ENCODE measurements at regions not wholly inside any gene's neighbourhood (a gene's known extent, or its start where the extent isn't known, plus 50 kb on each side); places are given as distances from the start of the nearest gene placed in this dataset.

DNA sequence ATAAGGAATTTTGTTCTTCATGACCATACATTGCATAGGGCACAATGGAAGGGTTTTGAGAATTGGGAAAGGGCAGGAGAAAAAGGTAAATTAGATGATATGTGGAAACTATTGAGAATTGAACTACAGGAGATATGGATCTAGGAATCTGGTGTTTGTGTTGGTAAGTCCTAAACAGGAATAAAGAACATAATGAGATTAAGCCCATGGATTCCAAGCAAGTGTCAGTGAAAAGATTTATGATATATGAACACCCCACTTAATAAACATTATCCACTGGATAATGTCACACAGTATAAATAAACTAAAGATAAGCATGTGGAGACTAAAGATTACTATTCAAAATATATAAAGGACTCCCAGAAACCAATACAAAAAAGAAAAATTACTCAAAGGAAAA, 98.2 kb downstream of the TNFSF18 start:
- no peak for DNase-seq (ENCODE audit: low read depth in 3 of 3)

DNA sequence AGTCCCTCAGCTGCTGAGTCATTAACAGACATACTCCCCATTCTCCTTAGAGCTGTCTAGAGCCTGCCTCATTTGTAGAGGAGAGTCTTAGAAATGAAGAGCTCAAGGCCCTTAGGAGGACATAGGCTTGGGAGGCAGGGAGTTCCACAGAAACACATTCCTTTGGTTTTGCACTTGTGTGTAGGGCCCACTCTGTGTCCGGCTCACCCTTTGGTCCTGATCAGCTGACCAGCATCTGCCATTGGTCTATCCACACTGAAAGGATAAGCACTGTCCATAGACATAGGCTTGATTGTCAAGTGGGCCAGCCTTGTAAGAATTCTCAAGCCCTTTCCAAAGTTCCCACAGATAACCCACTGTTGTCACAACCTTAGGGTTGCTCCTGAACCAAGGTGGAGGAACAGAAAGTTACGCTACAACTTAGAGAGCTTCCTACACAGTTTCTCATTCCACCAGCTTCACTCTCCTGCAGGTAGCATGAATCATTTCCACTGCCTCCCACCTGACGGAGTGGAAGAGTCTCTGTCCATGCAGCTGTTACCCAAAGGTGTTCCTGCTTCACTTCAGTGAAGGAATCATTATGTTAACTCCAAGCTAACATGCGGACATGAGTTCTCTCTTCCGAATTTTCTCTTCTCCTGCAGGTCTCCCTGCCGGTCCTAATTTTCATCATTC, 96.1 kb downstream of the TNFSF18 start:
- DNase-seq (ENCODE audit: low read depth in 3 of 3): no peak

DNA sequence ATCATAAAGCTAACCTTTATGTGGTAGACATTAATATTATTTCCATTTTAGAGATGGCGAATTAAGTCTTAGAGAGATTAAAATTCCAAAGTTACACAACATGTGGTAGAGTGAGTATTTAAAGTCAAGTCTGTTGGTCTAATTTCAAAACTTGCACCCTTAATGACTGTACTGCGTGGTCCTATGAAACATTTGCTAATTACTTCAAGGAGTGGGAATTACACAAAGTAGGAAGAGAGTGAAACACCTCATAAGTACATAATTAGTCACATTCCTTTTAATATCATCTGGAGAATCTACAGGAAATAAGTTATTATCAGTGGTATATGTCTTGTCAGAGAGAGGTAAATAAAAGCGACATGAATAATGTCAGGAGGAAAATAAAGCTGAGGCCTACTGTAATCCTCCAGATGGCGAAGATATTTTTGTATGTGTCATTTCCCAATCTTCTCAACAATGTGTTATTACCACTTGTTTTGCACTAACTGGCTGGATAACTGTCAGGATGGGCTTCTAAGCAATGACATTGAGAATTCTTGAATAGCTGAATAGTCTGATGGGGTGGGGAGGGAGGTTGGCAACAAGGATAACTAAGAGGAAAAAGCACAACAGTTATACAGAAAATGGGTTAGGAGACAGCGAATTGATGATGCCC, 95.5 kb downstream of the TNFSF18 start:
- DNase-seq (ENCODE audit: low read depth in 3 of 3): no peak

DNA sequence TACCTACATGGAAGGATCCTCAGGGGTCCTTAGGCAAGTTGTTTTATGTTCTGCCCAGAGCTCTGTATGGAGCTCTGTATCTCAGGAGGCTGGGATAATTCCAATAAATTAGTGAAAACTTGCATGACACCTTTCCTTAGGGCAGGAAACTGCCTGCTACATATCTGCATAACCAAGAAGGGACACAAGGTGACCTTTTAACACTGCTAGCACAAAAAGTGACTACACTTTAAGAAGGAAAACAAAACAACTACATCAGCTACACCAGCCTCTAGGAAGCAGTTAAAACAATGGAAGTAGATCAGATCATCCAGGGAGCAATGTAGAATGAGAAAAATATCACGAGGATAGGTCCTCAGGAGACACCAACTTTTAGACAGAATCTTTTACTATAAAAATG, 93.9 kb downstream of the TNFSF18 start:
- no peak for DNase-seq (ENCODE audit: low read depth in 3 of 3)

DNA sequence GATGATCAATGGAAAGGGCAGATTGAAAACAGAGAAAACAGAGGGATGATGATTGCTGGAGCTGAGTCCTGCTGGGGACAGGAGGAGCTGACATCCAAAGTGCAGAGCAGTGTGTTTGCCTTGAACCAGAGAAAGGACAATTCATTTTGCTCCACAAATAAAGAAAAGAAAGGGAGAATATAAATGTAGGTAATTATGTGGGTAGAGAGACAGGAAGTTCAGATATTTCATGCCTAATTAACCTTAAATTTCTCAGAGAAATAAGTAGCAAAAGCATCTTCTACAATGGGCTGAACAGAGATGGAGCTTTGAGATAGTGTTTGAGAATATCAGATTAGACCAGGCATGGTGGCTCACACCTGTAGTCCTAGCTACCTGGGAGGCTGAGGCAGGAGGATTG, 93.2 kb downstream of the TNFSF18 start:
- no peak for DNase-seq (ENCODE audit: low read depth in 3 of 3)

DNA sequence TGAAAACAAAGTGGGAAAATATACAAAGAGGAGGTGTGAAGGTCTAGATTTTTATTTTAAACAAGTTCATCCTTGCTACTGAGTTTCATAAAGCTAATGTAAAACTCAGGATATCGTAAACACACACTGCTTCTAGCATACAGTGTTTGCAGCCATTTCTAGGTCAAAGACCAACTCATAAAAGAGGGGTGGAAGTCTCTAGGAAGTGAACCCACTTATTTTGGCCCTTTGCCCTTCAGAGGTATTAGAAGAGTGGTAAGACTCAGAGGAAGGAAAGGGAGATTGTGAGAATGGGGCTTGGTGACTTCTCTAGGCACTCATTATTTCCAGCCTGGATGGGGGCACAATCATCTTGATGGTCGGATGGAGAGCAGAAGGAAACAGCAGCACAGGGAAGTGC, 91.2 kb downstream of the TNFSF18 start:
- DNase-seq (ENCODE audit: low read depth in 3 of 3): no peak

GRCh38 chr1:172960019-172960418, 90.7 kb downstream of the TNFSF18 start:
- no peak for DNase-seq (ENCODE audit: low read depth in 3 of 3)

GRCh38 chr1:172960454-172961208, 90.1 kb downstream of the TNFSF18 start:
- no peak for DNase-seq (ENCODE audit: low read depth in 3 of 3)

DNA sequence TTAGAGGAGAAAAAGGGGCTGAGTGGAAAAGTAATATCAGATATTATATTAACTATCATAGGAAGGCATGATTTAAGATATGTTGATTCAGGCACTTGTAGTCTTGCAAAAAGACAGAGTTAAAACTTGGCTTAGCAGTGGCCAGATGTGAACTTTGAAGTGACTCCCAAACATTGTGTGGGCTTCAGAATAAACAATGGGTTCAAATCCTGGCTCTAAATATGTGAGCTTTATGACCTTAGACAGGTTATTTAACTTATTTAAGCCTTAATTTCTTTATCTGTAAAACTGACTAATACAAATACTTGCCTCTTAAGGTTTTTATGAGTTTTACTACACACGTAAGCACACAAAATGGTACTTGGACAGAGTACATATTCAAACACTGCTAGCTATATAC, 85.9 kb downstream of the TNFSF18 start:
- no peak for DNase-seq (ENCODE audit: low read depth in 3 of 3)

DNA sequence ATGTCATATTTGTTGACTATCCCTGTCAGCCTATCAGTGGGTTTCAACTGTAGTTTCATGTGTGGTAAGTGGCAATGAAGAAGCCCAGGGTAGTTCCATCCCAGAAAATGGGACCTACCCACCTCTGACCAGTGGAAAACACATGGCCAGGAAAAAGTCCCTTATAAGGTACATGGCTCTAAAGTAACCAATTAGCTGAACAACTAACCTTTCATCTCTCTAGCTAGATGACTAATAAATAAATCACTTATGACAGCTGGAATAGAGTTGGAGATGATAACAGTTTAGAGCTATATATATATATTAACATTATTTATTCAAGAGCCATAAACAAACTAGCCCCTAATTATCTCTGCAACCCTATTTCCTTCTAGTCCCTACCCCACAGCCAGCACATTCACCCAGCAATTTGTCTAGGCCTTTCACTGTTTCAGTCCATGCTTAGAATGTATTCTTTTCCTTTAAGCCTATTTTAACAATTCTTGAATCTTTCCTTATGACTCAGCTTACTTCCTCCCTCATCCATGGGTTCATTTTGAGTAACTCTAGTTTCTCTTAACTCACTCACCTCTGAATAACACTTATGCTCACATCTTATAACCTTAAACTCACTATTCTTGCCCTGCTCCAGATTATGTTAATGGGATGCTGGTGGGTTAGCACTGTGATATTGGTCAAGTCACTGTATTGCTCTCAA, 83.7 kb downstream of the TNFSF18 start:
- no peak for DNase-seq (ENCODE audit: low read depth in 3 of 3)

GRCh38 chr1:172967936-172968335, 82.8 kb downstream of the TNFSF18 start:
- no peak for DNase-seq (ENCODE audit: low read depth in 3 of 3)

- DNase-seq (ENCODE audit: low read depth in 3 of 3): no peak
Observed at GRCh38 chr1:172969611-172970010, 81.1 kb downstream of the TNFSF18 start.

GRCh38 chr1:172970186-172970585, 80.6 kb downstream of the TNFSF18 start:
- DNase-seq (ENCODE audit: low read depth in 3 of 3): no peak

DNA sequence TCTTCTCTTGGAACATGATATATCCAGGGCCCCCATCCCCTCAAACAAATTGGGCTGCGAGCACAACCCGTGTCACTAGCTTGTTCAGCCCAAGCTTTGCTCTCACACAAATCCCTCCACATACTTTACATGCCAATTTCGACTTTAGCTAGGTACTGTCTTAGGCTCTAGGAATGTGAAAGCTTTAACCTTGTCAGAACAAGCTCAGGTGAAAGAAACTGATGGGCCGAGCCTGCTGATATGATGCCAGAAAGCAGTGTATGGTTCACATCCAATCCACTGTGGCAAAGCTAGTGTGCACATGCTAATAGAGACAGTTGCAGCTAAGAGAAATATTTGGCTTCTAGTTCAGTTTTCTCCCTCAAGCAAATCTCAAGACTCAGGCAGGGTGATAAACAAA, 79.5 kb downstream of the TNFSF18 start:
- no peak for DNase-seq (ENCODE audit: low read depth in 3 of 3)

- DNase-seq (ENCODE audit: low read depth in 3 of 3): no peak
Observed at GRCh38 chr1:172972258-172972657, 78.5 kb downstream of the TNFSF18 start.

DNA sequence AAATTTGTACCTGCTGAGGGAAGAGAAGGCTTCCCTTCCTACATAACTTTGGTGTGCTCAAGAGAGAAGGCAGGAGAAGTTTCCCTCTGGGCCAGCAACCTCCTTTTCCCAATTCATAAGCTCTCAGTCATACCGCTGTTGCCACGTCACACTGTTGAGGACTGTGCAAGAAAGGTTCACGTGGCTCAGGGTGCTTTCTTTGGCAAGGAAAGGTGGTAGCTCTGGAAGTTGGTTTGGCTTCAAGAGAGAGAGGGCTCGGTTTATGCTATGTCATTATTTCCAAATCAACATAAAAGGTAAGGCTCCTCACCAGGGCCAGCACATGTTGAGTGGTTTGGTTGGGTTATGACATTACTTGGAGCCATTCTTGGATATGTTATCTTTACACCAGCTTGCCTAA, 77.3 kb downstream of the TNFSF18 start:
- no peak for DNase-seq (ENCODE audit: low read depth in 3 of 3)

DNA sequence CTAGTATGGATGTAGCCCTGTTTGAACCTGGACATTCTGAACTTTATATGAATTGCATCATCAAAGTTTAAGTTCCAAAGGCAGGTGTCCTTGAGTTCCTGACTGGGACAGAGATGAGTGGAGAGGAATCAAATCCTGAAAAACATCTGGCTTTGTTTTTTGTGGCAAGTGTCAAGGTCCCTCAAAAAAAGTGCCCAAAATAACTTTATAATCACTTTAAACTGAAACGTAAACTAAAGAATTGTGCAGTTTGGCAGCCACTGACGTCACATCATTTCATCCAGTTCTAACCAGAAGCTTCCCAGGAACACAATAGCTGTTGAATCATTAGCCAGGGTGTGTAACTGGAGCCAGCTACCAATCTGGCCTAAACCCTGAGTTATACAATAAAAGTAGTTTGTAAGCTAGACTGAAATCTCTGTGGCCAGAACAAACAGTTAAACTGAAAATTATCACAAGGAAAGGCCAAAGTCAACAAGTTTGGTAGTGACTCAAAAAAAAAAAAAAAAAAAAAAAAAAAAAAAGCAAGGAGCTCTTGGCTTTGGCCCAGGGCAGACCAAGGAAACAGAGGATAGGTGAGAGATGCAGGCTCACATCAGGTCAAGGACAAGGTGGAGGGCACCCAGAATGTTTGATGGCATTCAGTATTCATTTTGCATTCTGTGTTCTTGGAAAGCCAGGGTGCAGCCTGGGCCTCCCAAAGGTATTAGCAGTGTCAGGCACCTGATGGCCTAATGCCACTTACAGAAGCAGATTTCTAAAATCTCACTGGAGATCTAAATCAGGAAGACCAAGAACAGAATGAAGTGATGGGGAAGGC, 74.3 kb downstream of the TNFSF18 start:
- no peak for DNase-seq (ENCODE audit: low read depth in 3 of 3)

DNA sequence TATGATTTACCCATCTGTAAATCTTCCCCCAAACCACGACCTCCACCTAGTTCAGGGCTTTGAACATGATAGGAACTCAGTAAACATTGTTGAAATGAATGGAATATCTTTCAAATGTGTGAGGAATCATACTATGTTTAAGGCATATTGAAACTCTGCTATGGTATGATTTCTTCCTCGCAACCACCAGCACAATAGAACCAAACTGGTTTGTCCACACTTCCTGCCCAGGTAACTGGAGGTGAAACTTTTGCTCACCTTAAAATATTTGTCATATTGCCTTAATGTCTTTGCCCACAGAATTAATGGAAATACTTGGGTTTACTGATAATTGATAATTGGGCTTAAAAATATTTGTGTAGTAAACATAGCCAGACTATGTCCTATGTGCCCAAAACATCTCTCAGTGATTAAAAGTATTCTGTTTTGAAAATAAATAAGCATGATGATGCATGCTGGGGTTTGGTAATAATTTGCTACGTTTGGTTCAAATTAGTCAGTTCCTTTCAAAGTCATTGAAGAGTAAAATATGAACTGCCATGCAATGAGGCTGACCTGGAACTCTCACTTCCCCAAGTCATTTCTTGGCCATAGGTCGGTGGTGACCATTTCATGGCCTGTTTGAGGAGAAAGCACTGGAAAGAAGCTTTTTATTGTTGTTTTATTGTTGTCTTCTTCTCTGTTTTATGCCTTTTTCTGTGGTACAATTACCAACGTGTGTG, 73.3 kb downstream of the TNFSF18 start:
- DNase-seq (ENCODE audit: low read depth in 3 of 3): no peak

- DNase-seq (ENCODE audit: low read depth in 3 of 3): no peak
Observed at GRCh38 chr1:172978595-172978994, 72.1 kb downstream of the TNFSF18 start.

DNA sequence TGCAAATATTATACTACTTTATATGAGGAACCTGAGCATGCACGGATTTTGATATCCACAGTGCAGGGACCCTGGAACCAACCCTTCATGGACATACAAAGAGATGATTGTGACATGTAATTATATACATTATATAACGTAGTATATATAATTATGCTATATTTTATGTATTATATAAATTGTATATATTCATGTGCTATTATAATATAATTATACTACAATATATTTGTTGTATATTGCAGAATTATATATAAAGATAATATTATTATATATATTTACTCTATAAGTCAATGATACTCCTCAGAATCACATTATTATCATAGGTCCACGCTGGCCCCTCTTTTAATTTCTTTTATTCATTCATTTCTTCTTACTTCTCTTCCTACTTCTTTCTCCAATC, 70.9 kb downstream of the TNFSF18 start:
- no peak for DNase-seq (ENCODE audit: low read depth in 3 of 3)

GRCh38 chr1:172980456-172980855, 70.3 kb downstream of the TNFSF18 start:
- DNase-seq (ENCODE audit: low read depth in 3 of 3): no peak
